HCT116 (cell line): ENCODE measurements at regions not wholly inside any gene's neighbourhood (a gene's known extent, or its start where the extent isn't known, plus 50 kb on each side); places are given as distances from the start of the nearest gene placed in this dataset.

Experiments used
- ATAC-seq: fragments of 200-7000 bp; cut with Tn5 transposase; 2 replicates; pipeline ENCODE4 v1.9.1; 2020; ENCODE audit warnings: mild to moderate bottlenecking, moderate library complexity
- BruUV-seq: library from RNA; stranded (reverse); fragments of 400-500 nt; replicated peaks from 2 replicates; lab custom pipeline; 2021; lab: Mats Ljungman, UMichigan
- CTCF ChIA-PET: fragments of 300-600 bp; sonication (Branson Sonifier 250); formaldehyde crosslinking; loops from one replicate; lab custom pipeline; 2021; ENCODE audit warnings: antibody characterized with exemption; lab: Charles Lee
- POLR2A ChIA-PET: fragments of 300-600, 350-600 bp; sonication (Branson Sonifier 250); formaldehyde crosslinking; loops from one replicate; lab custom pipeline; 2021; ENCODE audit warnings: antibody characterized with exemption; lab: Charles Lee
- RAD21 ChIA-PET, 2 experiments: fragments of 300-600 bp; sonication (Branson Sonifier 250); formaldehyde crosslinking; loops; one replicate each; lab custom pipeline; 2023; ENCODE audit warnings: low total read pairs in 2 of 2; ENCODE audit not compliant: uncharacterized antibody in 2 of 2, unreplicated experiment in 2 of 2, low non-redundant PET in 1 of 2; lab: Charles Lee
- DNase-seq: peaks from one replicate; pipeline ENCODE4 v3.0.0-alpha.2; 2010; ENCODE audit warnings: low read depth, low spot score
- H2AFZ ChIP-seq: fragments of 200-600 bp; shearing (Covaris generic), sonication (generic); 2 replicates; pipeline ENCODE4 v1.6.1; 2017; ENCODE audit warnings: low read depth, mixed run types, mixed read lengths, antibody characterized with exemption, low read length; ENCODE audit not compliant: poor library complexity, severe bottlenecking
- H3K27ac ChIP-seq: 2 replicates; pipeline ENCODE4 v1.5.1; 2012; ENCODE audit warnings: low read depth, low read length
- H3K27me3 ChIP-seq: fragments of 200-600 bp; sonication (generic); 2 replicates; pipeline ENCODE4 v1.6.1; 2016; ENCODE audit warnings: mixed run types, low read length, mixed read lengths; ENCODE audit not compliant: insufficient read depth
- H3K36me3 ChIP-seq, 2 experiments: fragments of 200-500 bp in 1 of 2; fragments of 200-600 bp in 1 of 2; sonication (Bioruptor generic) in 1 of 2; sonication (generic) in 1 of 2; 2 replicates each; pipeline versions ENCODE4 v1.5.1 to v1.6.1; 2014 to 2016; ENCODE audit warnings: low read length in 2 of 2, inconsistent platforms in 1 of 2, mixed read lengths in 1 of 2, mixed run types in 1 of 2; ENCODE audit not compliant: insufficient read depth in 2 of 2, control insufficient read depth in 1 of 2
- H3K4me1 ChIP-seq, 2 experiments: fragments of 200-600 bp in 1 of 2; sonication (generic) in 1 of 2; 2 replicates each; pipeline versions ENCODE4 v1.5.1 to v1.6.1; 2012 to 2017; ENCODE audit warnings: low read length in 2 of 2, inconsistent platforms in 1 of 2, mild to moderate bottlenecking in 1 of 2, mixed read lengths in 1 of 2, mixed run types in 1 of 2, moderate library complexity in 1 of 2; ENCODE audit not compliant: insufficient read depth in 2 of 2, control insufficient read depth in 1 of 2
- H3K4me2 ChIP-seq: fragments of 200-600 bp; sonication (generic); 2 replicates; pipeline ENCODE4 v1.6.1; 2017; ENCODE audit warnings: mixed run types, low read length, mixed read lengths
- H3K4me3 ChIP-seq, 2 experiments: fragments of 200-600 bp in 1 of 2; sonication (generic) in 1 of 2; replicated peaks in 1 of 2; 2 replicates each; pipeline ENCODE4 v1.5.1; 2011 to 2016; ENCODE audit warnings: low read length in 2 of 2, control low read depth in 1 of 2, low read depth in 1 of 2, mild to moderate bottlenecking in 1 of 2, mixed read lengths in 1 of 2, mixed run types in 1 of 2
- H3K79me2 ChIP-seq: fragments of 200-600 bp; sonication (generic); 2 replicates; pipeline ENCODE4 v1.6.1; 2017; ENCODE audit warnings: mild to moderate bottlenecking, mixed run types, low read length, moderate library complexity, mixed read lengths; ENCODE audit not compliant: insufficient read depth
- H3K9ac ChIP-seq: fragments of 200-600 bp; sonication (generic); 2 replicates; pipeline ENCODE4 v1.6.1; 2016; ENCODE audit warnings: low read length, mixed read lengths
- H3K9me2 ChIP-seq: fragments of 200-600 bp; sonication (generic), shearing (Covaris generic); 2 replicates; pipeline ENCODE4 v1.6.1; 2017; ENCODE audit warnings: mixed run types, mild to moderate bottlenecking, moderate library complexity; ENCODE audit not compliant: insufficient read depth
- H3K9me3 ChIP-seq, 2 experiments: fragments of 200-500 bp in 1 of 2; fragments of 200-600 bp in 1 of 2; sonication (Bioruptor generic) in 1 of 2; sonication (generic) in 1 of 2; 2 replicates each; pipeline ENCODE4 v1.6.1; 2014 to 2017; ENCODE audit warnings: low read length in 2 of 2, mixed read lengths in 2 of 2, inconsistent platforms in 1 of 2, low read depth in 1 of 2, mild to moderate bottlenecking in 1 of 2, mixed run types in 1 of 2, moderate library complexity in 1 of 2; ENCODE audit not compliant: control insufficient read depth in 1 of 2, insufficient read depth in 1 of 2
- H4K20me1 ChIP-seq: fragments of 200-600 bp; sonication (generic), shearing (Covaris generic); 2 replicates; pipeline ENCODE4 v1.6.1; 2017; ENCODE audit warnings: mixed run types, mild to moderate bottlenecking, moderate library complexity; ENCODE audit not compliant: insufficient read depth
- CBX3 ChIP-seq: IDR thresholded peaks from 2 replicates; pipeline ENCODE4 v1.6.1; 2012; ENCODE audit warnings: low read depth
- CTCF ChIP-seq, 3 experiments: fragments of 200-600 bp in 1 of 3; sonication (generic) in 1 of 3; IDR thresholded peaks in 2 of 3; conservative IDR thresholded peaks in 1 of 3; 2 replicates each; pipeline ENCODE4 v1.5.1; 2012 to 2017; ENCODE audit warnings: low read depth in 2 of 3, low read length in 2 of 3, antibody characterized with exemption in 1 of 3, borderline replicate concordance in 1 of 3, control low read depth in 1 of 3, mild to moderate bottlenecking in 1 of 3, mixed read lengths in 1 of 3, mixed run types in 1 of 3, moderate library complexity in 1 of 3; ENCODE audit not compliant: insufficient read depth in 1 of 3
- ELF1 ChIP-seq: IDR thresholded peaks from 2 replicates; pipeline ENCODE4 v1.6.1; 2012; ENCODE audit warnings: low read depth, borderline replicate concordance
- EZH2 ChIP-seq: fragments of 200-600 bp; sonication (generic); IDR thresholded peaks from 2 replicates; pipeline ENCODE4 v1.6.1; 2017; ENCODE audit warnings: antibody characterized with exemption, mixed run types
- EZH2phosphoT487 ChIP-seq: fragments of 200-600 bp; IDR thresholded peaks from 2 replicates; pipeline ENCODE4 v1.6.1; 2018; ENCODE audit warnings: antibody characterized with exemption, borderline replicate concordance
- POLR2AphosphoS5 ChIP-seq: IDR thresholded peaks from 2 replicates; pipeline ENCODE4 v1.6.1; 2011; ENCODE audit warnings: mild to moderate bottlenecking, low read depth, low read length, moderate library complexity
- RAD21 ChIP-seq: IDR thresholded peaks from 2 replicates; pipeline ENCODE4 v1.6.1; 2012; ENCODE audit warnings: low read depth, mild to moderate bottlenecking
- TCF7L2 ChIP-seq: IDR thresholded peaks from 2 replicates; pipeline ENCODE4 v1.7.0; 2011; ENCODE audit warnings: borderline replicate concordance, inconsistent platforms; ENCODE audit not compliant: insufficient read depth, insufficient read length; ENCODE audit errors: extremely low read depth
- ZFX ChIP-seq: fragments of 450-650 bp; IDR thresholded peaks from 2 replicates; pipeline ENCODE4 v1.6.1; 2017
- ZNF274 ChIP-seq: fragments of 200-500 bp; sonication (Bioruptor generic); IDR thresholded peaks from 2 replicates; pipeline ENCODE4 v1.6.1; 2014; ENCODE audit warnings: mild to moderate bottlenecking, low read depth, low read length, inconsistent platforms
- intact Hi-C: fragments of 100-400 bp; cut with micrococcal nuclease; formaldehyde crosslinking; loops from 2 replicates; pipeline ENCODE4 v1.10.0; 2022

- H3K9me2 ChIP-seq, result no peaks in the 10 kb centered on the region
- no TSS peak for BruUV-seq
- POLR2A ChIA-PET, result no interaction called here
- H3K36me3 ChIP-seq, result no peaks in the 10 kb centered on the region; a peak in 1 of 4 replicates
- H3K27me3 ChIP-seq, result no peaks in the 10 kb centered on the region
- H3K9ac ChIP-seq, result no peak overlapping the region
- no peaks in the 10 kb centered on the region for H3K79me2 ChIP-seq
- H3K9me3 ChIP-seq, result no peaks in the 10 kb centered on the region
- no peak overlapping the region for H3K27ac ChIP-seq
- CTCF ChIA-PET, result no interaction called here
- intact Hi-C loops, result no loop called here
- H3K4me3 ChIP-seq, result no peak overlapping the region
- no peak for DNase-seq
- RAD21 ChIA-PET, result no interaction called here
- H2AFZ ChIP-seq, result no peak overlapping the region
- no peak overlapping the region for H3K4me2 ChIP-seq
- no peaks in the 10 kb centered on the region for H4K20me1 ChIP-seq
- no peak for ATAC-seq
- no peaks in the 10 kb centered on the region for H3K4me1 ChIP-seq
- no peak for TF ChIP-seq RAD21
- no peak for TF ChIP-seq ZNF274
- no peak for TF ChIP-seq ZFX
- no peak for TF ChIP-seq CTCF (IDR thresholded peaks at IDR 0.05 in 2 of 3, conservative IDR thresholded peaks at IDR 0.05 in 1 of 3; ENCODE audit: borderline replicate concordance in 1 of 3, insufficient read depth in 1 of 3, low read depth in 2 of 3, low read length in 2 of 3)
- TF ChIP-seq POLR2AphosphoS5, result no peak
- TF ChIP-seq ELF1, result no peak
- no peak for TF ChIP-seq TCF7L2
- no peak for TF ChIP-seq EZH2
- no peak for TF ChIP-seq EZH2phosphoT487
- TF ChIP-seq CBX3, result no peak
Observed at GRCh38 chr3:82201316-82201715, 439.9 kb upstream of the GBE1 start.
